HL-60 (cell line): ENCODE measurements at regions not wholly inside any gene's neighbourhood (a gene's known extent, or its start where the extent isn't known, plus 50 kb on each side); places are given as distances from the start of the nearest gene placed in this dataset.

Experiments
- DNase-seq, 2 experiments: peaks; one replicate each; pipeline ENCODE4 v3.0.0-alpha.2; 2010 to 2020; ENCODE audit warnings: low read depth in 1 of 2, low spot score in 1 of 2
- H3K27ac ChIP-seq: fragments of 250-450 bp; sonication (Bioruptor Pico); replicated peaks from 2 replicates; pipeline ENCODE4 v1.5.1; 2020; ENCODE audit warnings: mild to moderate bottlenecking, moderate library complexity
- H3K27me3 ChIP-seq: fragments of 250-450 bp; sonication (Bioruptor Pico); 2 replicates; pipeline ENCODE4 v1.5.1; 2021; ENCODE audit warnings: mild to moderate bottlenecking, moderate library complexity; ENCODE audit not compliant: insufficient read depth, poor library complexity, severe bottlenecking
- H3K4me3 ChIP-seq: replicated peaks from 2 replicates; pipeline ENCODE4 v1.5.1; 2011; ENCODE audit warnings: mild to moderate bottlenecking, control low read depth, low read length; ENCODE audit not compliant: insufficient read depth
- CTCF ChIP-seq: IDR thresholded peaks from one replicate; pipeline ENCODE4 v1.5.1; 2011; ENCODE audit warnings: low read length, control low read depth, inconsistent platforms; ENCODE audit not compliant: insufficient read depth
- GABPA ChIP-seq: IDR thresholded peaks from 2 replicates; pipeline ENCODE4 v1.6.1; 2012; ENCODE audit warnings: low read depth
- POLR2AphosphoS5 ChIP-seq: IDR thresholded peaks from 2 replicates; pipeline ENCODE4 v1.6.1; 2012; ENCODE audit warnings: low read depth
- REST ChIP-seq: IDR thresholded peaks from 2 replicates; pipeline ENCODE4 v1.6.1; 2012; ENCODE audit warnings: low read depth; ENCODE audit not compliant: insufficient replicate concordance
- SPI1 ChIP-seq: IDR thresholded peaks from 2 replicates; pipeline ENCODE4 v1.6.1; 2012; ENCODE audit warnings: low read depth, mild to moderate bottlenecking, borderline replicate concordance

- Histone ChIP-seq H3K4me3 (no peak overlapping the region), H3K27ac (no peak overlapping the region), H3K27me3 (no peaks in the 10 kb centered on the region)
- TF ChIP-seq CTCF = no peak
- no peak for TF ChIP-seq GABPA
- TF ChIP-seq POLR2AphosphoS5 = no peak
- TF ChIP-seq REST = no peak
- no peak for DNase-seq
Measured at GRCh38 chr2:8626572-8626971, 55.3 kb upstream of the ID2 start.

- DNase-seq = no peak
- no peak overlapping the region for H3K4me3 ChIP-seq
- no peak overlapping the region for H3K27ac ChIP-seq
- no peaks in the 10 kb centered on the region for H3K27me3 ChIP-seq
- TF ChIP-seq CTCF (no peak), SPI1 (no peak), REST (no peak), GABPA (no peak), POLR2AphosphoS5 (no peak)
Measured at GRCh38 chr2:8627019-8627691, 54.7 kb upstream of the ID2 start.

- no peak overlapping the region for H3K4me3 ChIP-seq
- no peak for TF ChIP-seq POLR2AphosphoS5
- TF ChIP-seq REST = no peak
- no peak for TF ChIP-seq SPI1
- TF ChIP-seq CTCF = no peak
- TF ChIP-seq GABPA = no peak
- no peaks in the 10 kb centered on the region for H3K27me3 ChIP-seq
- no peak overlapping the region for H3K27ac ChIP-seq
- no peak for DNase-seq
Measured at GRCh38 chr2:8627692-8628085, 54.2 kb upstream of the ID2 start.
